HCT116 (cell line): ENCODE measurements at regions not wholly inside any gene's neighbourhood (a gene's known extent, or its start where the extent isn't known, plus 50 kb on each side); places are given as distances from the start of the nearest gene placed in this dataset.

Experiments used
- ATAC-seq: fragments of 200-7000 bp; cut with Tn5 transposase; 2 replicates; pipeline ENCODE4 v1.9.1; 2020; ENCODE audit warnings: mild to moderate bottlenecking, moderate library complexity
- BruUV-seq: library from RNA; stranded (reverse); fragments of 400-500 nt; replicated peaks from 2 replicates; lab custom pipeline; 2021; lab: Mats Ljungman, UMichigan
- CTCF ChIA-PET: fragments of 300-600 bp; sonication (Branson Sonifier 250); formaldehyde crosslinking; loops from one replicate; lab custom pipeline; 2021; ENCODE audit warnings: antibody characterized with exemption; lab: Charles Lee
- POLR2A ChIA-PET: fragments of 300-600, 350-600 bp; sonication (Branson Sonifier 250); formaldehyde crosslinking; loops from one replicate; lab custom pipeline; 2021; ENCODE audit warnings: antibody characterized with exemption; lab: Charles Lee
- RAD21 ChIA-PET, 2 experiments: fragments of 300-600 bp; sonication (Branson Sonifier 250); formaldehyde crosslinking; loops; one replicate each; lab custom pipeline; 2023; ENCODE audit warnings: low total read pairs in 2 of 2; ENCODE audit not compliant: uncharacterized antibody in 2 of 2, unreplicated experiment in 2 of 2, low non-redundant PET in 1 of 2; lab: Charles Lee
- DNase-seq: peaks from one replicate; pipeline ENCODE4 v3.0.0-alpha.2; 2010; ENCODE audit warnings: low read depth, low spot score
- H2AFZ ChIP-seq: fragments of 200-600 bp; shearing (Covaris generic), sonication (generic); 2 replicates; pipeline ENCODE4 v1.6.1; 2017; ENCODE audit warnings: low read depth, mixed run types, mixed read lengths, antibody characterized with exemption, low read length; ENCODE audit not compliant: poor library complexity, severe bottlenecking
- H3K27ac ChIP-seq: 2 replicates; pipeline ENCODE4 v1.5.1; 2012; ENCODE audit warnings: low read depth, low read length
- H3K27me3 ChIP-seq: fragments of 200-600 bp; sonication (generic); 2 replicates; pipeline ENCODE4 v1.6.1; 2016; ENCODE audit warnings: mixed run types, low read length, mixed read lengths; ENCODE audit not compliant: insufficient read depth
- H3K36me3 ChIP-seq, 2 experiments: fragments of 200-500 bp in 1 of 2; fragments of 200-600 bp in 1 of 2; sonication (Bioruptor generic) in 1 of 2; sonication (generic) in 1 of 2; 2 replicates each; pipeline versions ENCODE4 v1.5.1 to v1.6.1; 2014 to 2016; ENCODE audit warnings: low read length in 2 of 2, inconsistent platforms in 1 of 2, mixed read lengths in 1 of 2, mixed run types in 1 of 2; ENCODE audit not compliant: insufficient read depth in 2 of 2, control insufficient read depth in 1 of 2
- H3K4me1 ChIP-seq, 2 experiments: fragments of 200-600 bp in 1 of 2; sonication (generic) in 1 of 2; 2 replicates each; pipeline versions ENCODE4 v1.5.1 to v1.6.1; 2012 to 2017; ENCODE audit warnings: low read length in 2 of 2, inconsistent platforms in 1 of 2, mild to moderate bottlenecking in 1 of 2, mixed read lengths in 1 of 2, mixed run types in 1 of 2, moderate library complexity in 1 of 2; ENCODE audit not compliant: insufficient read depth in 2 of 2, control insufficient read depth in 1 of 2
- H3K4me2 ChIP-seq: fragments of 200-600 bp; sonication (generic); 2 replicates; pipeline ENCODE4 v1.6.1; 2017; ENCODE audit warnings: mixed run types, low read length, mixed read lengths
- H3K4me3 ChIP-seq, 2 experiments: fragments of 200-600 bp in 1 of 2; sonication (generic) in 1 of 2; replicated peaks in 1 of 2; 2 replicates each; pipeline ENCODE4 v1.5.1; 2011 to 2016; ENCODE audit warnings: low read length in 2 of 2, control low read depth in 1 of 2, low read depth in 1 of 2, mild to moderate bottlenecking in 1 of 2, mixed read lengths in 1 of 2, mixed run types in 1 of 2
- H3K79me2 ChIP-seq: fragments of 200-600 bp; sonication (generic); 2 replicates; pipeline ENCODE4 v1.6.1; 2017; ENCODE audit warnings: mild to moderate bottlenecking, mixed run types, low read length, moderate library complexity, mixed read lengths; ENCODE audit not compliant: insufficient read depth
- H3K9ac ChIP-seq: fragments of 200-600 bp; sonication (generic); 2 replicates; pipeline ENCODE4 v1.6.1; 2016; ENCODE audit warnings: low read length, mixed read lengths
- H3K9me2 ChIP-seq: fragments of 200-600 bp; sonication (generic), shearing (Covaris generic); 2 replicates; pipeline ENCODE4 v1.6.1; 2017; ENCODE audit warnings: mixed run types, mild to moderate bottlenecking, moderate library complexity; ENCODE audit not compliant: insufficient read depth
- H3K9me3 ChIP-seq, 2 experiments: fragments of 200-500 bp in 1 of 2; fragments of 200-600 bp in 1 of 2; sonication (Bioruptor generic) in 1 of 2; sonication (generic) in 1 of 2; 2 replicates each; pipeline ENCODE4 v1.6.1; 2014 to 2017; ENCODE audit warnings: low read length in 2 of 2, mixed read lengths in 2 of 2, inconsistent platforms in 1 of 2, low read depth in 1 of 2, mild to moderate bottlenecking in 1 of 2, mixed run types in 1 of 2, moderate library complexity in 1 of 2; ENCODE audit not compliant: control insufficient read depth in 1 of 2, insufficient read depth in 1 of 2
- H4K20me1 ChIP-seq: fragments of 200-600 bp; sonication (generic), shearing (Covaris generic); 2 replicates; pipeline ENCODE4 v1.6.1; 2017; ENCODE audit warnings: mixed run types, mild to moderate bottlenecking, moderate library complexity; ENCODE audit not compliant: insufficient read depth
- CBX3 ChIP-seq: IDR thresholded peaks from 2 replicates; pipeline ENCODE4 v1.6.1; 2012; ENCODE audit warnings: low read depth
- CEBPB ChIP-seq: IDR thresholded peaks from 2 replicates; pipeline ENCODE4 v1.6.1; 2012; ENCODE audit warnings: low read depth
- ELF1 ChIP-seq: IDR thresholded peaks from 2 replicates; pipeline ENCODE4 v1.6.1; 2012; ENCODE audit warnings: low read depth, borderline replicate concordance
- EZH2 ChIP-seq: fragments of 200-600 bp; sonication (generic); IDR thresholded peaks from 2 replicates; pipeline ENCODE4 v1.6.1; 2017; ENCODE audit warnings: antibody characterized with exemption, mixed run types
- JUND ChIP-seq: IDR thresholded peaks from 2 replicates; pipeline ENCODE4 v1.6.1; 2012
- POLR2AphosphoS5 ChIP-seq: IDR thresholded peaks from 2 replicates; pipeline ENCODE4 v1.6.1; 2011; ENCODE audit warnings: mild to moderate bottlenecking, low read depth, low read length, moderate library complexity
- SIN3A ChIP-seq: IDR thresholded peaks from 2 replicates; pipeline ENCODE4 v1.6.1; 2012; ENCODE audit warnings: low read depth
- SRF ChIP-seq: IDR thresholded peaks from 2 replicates; pipeline ENCODE4 v1.6.1; 2012; ENCODE audit warnings: low read depth
- YY1 ChIP-seq: IDR thresholded peaks from 2 replicates; pipeline ENCODE4 v1.6.1; 2011; ENCODE audit warnings: low read length, low read depth, moderate library complexity, mild to moderate bottlenecking; ENCODE audit not compliant: insufficient replicate concordance; ENCODE audit errors: extremely low read depth
- ZFX ChIP-seq: fragments of 450-650 bp; IDR thresholded peaks from 2 replicates; pipeline ENCODE4 v1.6.1; 2017
- intact Hi-C: fragments of 100-400 bp; cut with micrococcal nuclease; formaldehyde crosslinking; loops from 2 replicates; pipeline ENCODE4 v1.10.0; 2022
- TF ChIP-seq, protein P1 (sequence below): IDR thresholded peaks from 2 replicates; pipeline ENCODE4 v1.6.1; 2012

DNA sequence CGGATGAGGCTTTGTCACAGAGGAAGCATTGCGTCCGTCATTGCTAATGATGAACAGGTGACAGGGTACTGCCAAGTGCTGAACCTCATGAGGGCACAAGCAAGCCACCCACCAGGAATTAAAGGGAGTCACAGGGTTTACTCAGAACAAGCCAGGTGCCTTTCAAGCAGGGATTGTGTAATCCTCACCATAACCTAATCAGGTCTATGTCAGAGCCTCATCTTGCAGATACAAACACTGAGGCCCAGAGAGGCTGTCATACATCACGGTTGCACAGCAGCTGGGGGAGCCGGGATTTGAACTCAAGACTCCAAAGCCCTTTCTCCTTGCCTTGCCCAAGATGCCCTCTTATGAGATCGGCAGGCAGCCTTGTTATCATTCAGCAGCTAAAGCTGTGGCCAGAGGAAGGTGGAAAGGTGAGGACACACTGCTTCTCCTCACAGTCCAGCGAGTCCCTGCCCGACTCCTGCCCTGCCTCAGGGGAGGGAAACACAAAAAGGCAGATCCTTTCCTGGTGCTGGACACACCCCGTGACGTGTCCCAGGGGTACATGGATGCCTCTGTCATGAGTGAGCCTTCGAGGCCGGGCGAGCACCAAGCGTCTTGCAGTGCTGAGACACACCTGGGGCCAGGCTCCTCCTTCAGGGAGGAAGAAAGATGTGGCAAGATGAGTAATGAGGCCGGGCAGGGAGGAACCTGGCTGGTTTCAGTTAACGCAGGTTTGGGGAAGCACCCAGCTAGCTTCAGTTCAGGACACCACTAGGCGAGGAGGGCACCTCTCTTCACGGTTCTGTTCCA is 214.9 kb downstream of the LY86 start:
- Histone ChIP-seq H3K9me2 (no peaks in the 10 kb centered on the region), H3K79me2 (no peaks in the 10 kb centered on the region), H4K20me1 (no peaks in the 10 kb centered on the region), H3K36me3 (no peaks in the 10 kb centered on the region), H3K4me3 (peak overlapping the region; percentile 8 to 21; a peak in 3 of 4 replicates), H2AFZ (no peak overlapping the region), H3K4me2 (peak overlapping the region; percentile 66), H3K27me3 (no peaks in the 10 kb centered on the region), H3K9ac (peak overlapping the region; percentile 58), H3K27ac (peak overlapping the region; percentile 33), H3K4me1 (peaks cover 21 to 92% of the 10 kb centered on the region in 2 experiments), H3K9me3 (no peaks in the 10 kb centered on the region)
- RAD21 ChIA-PET, result no interaction called here
- POLR2A ChIA-PET, result interaction anchor here (0.7 to 1.3 kb wide), 4 partner anchors 9 to 22 kb away, joined by 3 to 4 read pairs (median 3); no protein-coding TSS in a partner anchor
- TF ChIP-seq CBX3 (no peak), SIN3A (no peak), YY1 (peak; percentile 76), ZFX (no peak), JUND (no peak), EZH2 (no peak), POLR2AphosphoS5 (peak; percentile 65), ELF1 (no peak), CEBPB (no peak), SRF (no peak)
- TF ChIP-seq, protein P1, sequence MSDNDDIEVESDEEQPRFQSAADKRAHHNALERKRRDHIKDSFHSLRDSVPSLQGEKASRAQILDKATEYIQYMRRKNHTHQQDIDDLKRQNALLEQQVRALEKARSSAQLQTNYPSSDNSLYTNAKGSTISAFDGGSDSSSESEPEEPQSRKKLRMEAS, result no peak
- intact Hi-C loops, result loop anchor here (5.0 kb wide), 1 partner anchor 116 kb away; no protein-coding TSS in a partner anchor
- CTCF ChIA-PET, result interaction anchor here (1.2 kb wide), 1 partner anchor 53 kb away, joined by 3 read pairs; no protein-coding TSS in a partner anchor
- TSS peak; percentile 84 for BruUV-seq
- peak; percentile 97 for DNase-seq
- ATAC-seq, result peak; percentile 93
